ENCODE measurements at regions not wholly inside any gene's neighbourhood (a gene's known extent, or its start where the extent isn't known, plus 50 kb on each side); places are given as distances from the start of the nearest gene placed in this dataset.

DNA sequence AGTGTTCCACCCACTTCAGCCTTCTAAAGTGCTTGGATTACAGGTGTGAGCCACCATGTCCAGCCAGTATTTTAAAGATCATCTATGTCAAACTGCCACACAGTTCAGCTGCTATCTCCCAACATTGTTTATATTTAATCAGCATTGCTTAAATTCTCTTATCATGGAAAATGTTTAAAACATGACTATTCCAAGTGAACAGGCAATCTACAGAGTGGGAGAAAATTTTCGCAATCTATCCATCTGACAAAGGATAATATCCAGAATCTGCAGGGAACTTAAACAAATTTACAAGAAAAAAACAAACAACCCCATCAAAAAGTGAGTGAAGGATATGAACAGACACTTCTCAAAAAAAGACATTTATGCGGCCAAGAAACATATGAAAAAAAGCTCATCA, 69.4 kb upstream of the NAV3 start:
- TF ChIP-seq, protein P1, sequence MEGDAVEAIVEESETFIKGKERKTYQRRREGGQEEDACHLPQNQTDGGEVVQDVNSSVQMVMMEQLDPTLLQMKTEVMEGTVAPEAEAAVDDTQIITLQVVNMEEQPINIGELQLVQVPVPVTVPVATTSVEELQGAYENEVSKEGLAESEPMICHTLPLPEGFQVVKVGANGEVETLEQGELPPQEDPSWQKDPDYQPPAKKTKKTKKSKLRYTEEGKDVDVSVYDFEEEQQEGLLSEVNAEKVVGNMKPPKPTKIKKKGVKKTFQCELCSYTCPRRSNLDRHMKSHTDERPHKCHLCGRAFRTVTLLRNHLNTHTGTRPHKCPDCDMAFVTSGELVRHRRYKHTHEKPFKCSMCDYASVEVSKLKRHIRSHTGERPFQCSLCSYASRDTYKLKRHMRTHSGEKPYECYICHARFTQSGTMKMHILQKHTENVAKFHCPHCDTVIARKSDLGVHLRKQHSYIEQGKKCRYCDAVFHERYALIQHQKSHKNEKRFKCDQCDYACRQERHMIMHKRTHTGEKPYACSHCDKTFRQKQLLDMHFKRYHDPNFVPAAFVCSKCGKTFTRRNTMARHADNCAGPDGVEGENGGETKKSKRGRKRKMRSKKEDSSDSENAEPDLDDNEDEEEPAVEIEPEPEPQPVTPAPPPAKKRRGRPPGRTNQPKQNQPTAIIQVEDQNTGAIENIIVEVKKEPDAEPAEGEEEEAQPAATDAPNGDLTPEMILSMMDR (IDR thresholded peaks at IDR 0.05; ENCODE audit: low read depth, low read length) = no peak
- TF ChIP-seq, protein P2, sequence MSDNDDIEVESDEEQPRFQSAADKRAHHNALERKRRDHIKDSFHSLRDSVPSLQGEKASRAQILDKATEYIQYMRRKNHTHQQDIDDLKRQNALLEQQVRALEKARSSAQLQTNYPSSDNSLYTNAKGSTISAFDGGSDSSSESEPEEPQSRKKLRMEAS (IDR thresholded peaks at IDR 0.05; ENCODE audit: low read depth, low read length) = no peak
- TF ChIP-seq POLR2A (IDR thresholded peaks at IDR 0.05; ENCODE audit: extremely low read depth, insufficient read length) (no peak), MYC (IDR thresholded peaks at IDR 0.05; ENCODE audit: low read depth, low read length) (no peak)
